ENCODE measurements at regions not wholly inside any gene's neighbourhood (a gene's known extent, or its start where the extent isn't known, plus 50 kb on each side); places are given as distances from the start of the nearest gene placed in this dataset.

DNA sequence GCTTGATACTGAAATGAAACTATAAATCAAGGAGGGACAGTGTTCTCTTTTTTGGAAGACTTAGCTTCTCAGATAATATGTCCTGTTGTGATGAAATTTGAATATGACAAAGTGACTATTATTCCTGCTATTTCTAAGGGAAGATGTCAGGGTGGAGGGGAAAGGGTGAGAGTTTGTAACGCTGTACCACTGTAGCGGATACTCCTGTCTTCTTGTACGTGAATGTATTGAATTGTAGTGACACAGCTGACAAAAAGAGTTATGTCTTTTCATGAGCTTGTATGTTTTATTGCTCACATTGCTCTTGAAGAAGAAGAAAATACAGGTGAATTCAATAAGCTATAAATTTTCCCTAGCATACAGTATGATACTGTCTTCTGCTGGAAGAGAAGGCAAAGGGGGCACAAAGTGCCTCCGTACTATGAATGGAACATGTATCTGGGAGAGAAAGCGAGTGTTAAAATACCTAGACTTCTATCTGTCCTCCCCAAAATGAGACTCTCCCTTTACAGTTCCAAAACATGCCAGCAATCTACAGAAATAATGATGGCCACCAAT, 538.5 kb upstream of the LRRC4C start:
- no peaks in the 10 kb centered on the region for H3K9me3 ChIP-seq
- no peak overlapping the region for H3K27ac ChIP-seq
- DNase-seq (ENCODE audit: low spot score in 2 of 2), result no peak
- H3K4me1 ChIP-seq, result no peaks in the 10 kb centered on the region
- H3K27me3 ChIP-seq, result no peaks in the 10 kb centered on the region
- no peak overlapping the region for H3K4me3 ChIP-seq
- H3K36me3 ChIP-seq, result no peaks in the 10 kb centered on the region
- TF ChIP-seq, protein P1, sequence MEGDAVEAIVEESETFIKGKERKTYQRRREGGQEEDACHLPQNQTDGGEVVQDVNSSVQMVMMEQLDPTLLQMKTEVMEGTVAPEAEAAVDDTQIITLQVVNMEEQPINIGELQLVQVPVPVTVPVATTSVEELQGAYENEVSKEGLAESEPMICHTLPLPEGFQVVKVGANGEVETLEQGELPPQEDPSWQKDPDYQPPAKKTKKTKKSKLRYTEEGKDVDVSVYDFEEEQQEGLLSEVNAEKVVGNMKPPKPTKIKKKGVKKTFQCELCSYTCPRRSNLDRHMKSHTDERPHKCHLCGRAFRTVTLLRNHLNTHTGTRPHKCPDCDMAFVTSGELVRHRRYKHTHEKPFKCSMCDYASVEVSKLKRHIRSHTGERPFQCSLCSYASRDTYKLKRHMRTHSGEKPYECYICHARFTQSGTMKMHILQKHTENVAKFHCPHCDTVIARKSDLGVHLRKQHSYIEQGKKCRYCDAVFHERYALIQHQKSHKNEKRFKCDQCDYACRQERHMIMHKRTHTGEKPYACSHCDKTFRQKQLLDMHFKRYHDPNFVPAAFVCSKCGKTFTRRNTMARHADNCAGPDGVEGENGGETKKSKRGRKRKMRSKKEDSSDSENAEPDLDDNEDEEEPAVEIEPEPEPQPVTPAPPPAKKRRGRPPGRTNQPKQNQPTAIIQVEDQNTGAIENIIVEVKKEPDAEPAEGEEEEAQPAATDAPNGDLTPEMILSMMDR (IDR thresholded peaks at IDR 0.05), result no peak
- no peak for TF ChIP-seq POLR2A (IDR thresholded peaks at IDR 0.05)
- TF ChIP-seq EP300 (IDR thresholded peaks at IDR 0.05), result no peak
- WGBS, 2 donors, result 62 to 64% methylated on average over 5 of the region's 5 CpGs

DNA sequence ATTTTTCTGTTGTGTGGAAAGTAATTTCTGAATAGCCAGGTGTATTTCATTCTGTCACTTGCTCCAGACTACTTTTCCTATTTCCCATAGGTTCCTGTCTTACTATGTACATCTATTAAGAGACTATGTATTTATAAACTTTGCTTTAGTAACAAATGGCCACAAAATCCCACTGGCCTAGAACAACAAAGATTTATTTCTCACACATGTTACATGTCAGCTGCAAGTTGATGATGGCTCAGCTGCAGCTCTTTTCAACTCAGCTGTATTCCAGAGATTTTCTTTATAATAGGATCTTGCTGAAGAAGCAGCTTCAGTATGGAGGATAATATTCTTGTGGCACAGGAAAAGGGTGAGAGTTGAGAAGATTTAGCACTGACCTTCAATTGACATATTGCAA, 539.6 kb upstream of the LRRC4C start:
- no peak overlapping the region for H3K27ac ChIP-seq
- no peaks in the 10 kb centered on the region for H3K4me1 ChIP-seq
- H3K27me3 ChIP-seq, result no peaks in the 10 kb centered on the region
- no peaks in the 10 kb centered on the region for H3K9me3 ChIP-seq
- H3K36me3 ChIP-seq, result no peaks in the 10 kb centered on the region
- TF ChIP-seq EP300 (IDR thresholded peaks at IDR 0.05) (no peak), POLR2A (IDR thresholded peaks at IDR 0.05) (no peak)
- TF ChIP-seq, protein P1 (IDR thresholded peaks at IDR 0.05), result no peak
- DNase-seq (ENCODE audit: low spot score in 2 of 2), result no peak
- H3K4me3 ChIP-seq, result no peak overlapping the region

DNA sequence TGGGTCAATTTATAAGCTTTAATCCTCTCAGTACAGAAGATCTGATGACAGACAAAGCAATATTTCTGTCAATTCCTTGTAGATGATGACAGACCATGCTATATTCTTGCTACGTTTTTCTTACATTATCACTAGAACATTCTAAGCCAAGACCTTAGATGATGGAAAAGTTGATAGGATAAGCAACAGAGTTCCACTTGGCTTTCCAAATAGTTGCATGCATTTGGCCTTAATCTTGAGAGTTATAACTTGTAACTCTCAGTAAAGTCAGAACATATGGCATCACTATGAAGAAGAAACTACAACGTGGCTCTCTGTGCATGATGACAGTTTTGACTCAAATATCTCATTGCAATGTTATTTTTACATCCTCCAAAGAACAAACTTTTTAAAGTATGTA, 544.3 kb upstream of the LRRC4C start:
- H3K27me3 ChIP-seq, result no peaks in the 10 kb centered on the region
- H3K27ac ChIP-seq, result no peak overlapping the region
- no peaks in the 10 kb centered on the region for H3K4me1 ChIP-seq
- H3K36me3 ChIP-seq, result no peaks in the 10 kb centered on the region
- TF ChIP-seq, protein P1 (IDR thresholded peaks at IDR 0.05), result no peak
- TF ChIP-seq POLR2A (IDR thresholded peaks at IDR 0.05), result no peak
- TF ChIP-seq EP300 (IDR thresholded peaks at IDR 0.05), result no peak
- no peaks in the 10 kb centered on the region for H3K9me3 ChIP-seq
- DNase-seq (ENCODE audit: low spot score in 2 of 2), result no peak
- H3K4me3 ChIP-seq, result no peak overlapping the region
- WGBS, 2 donors, result 41 to 56% methylated on average over 2 of the region's 2 CpGs

DNA sequence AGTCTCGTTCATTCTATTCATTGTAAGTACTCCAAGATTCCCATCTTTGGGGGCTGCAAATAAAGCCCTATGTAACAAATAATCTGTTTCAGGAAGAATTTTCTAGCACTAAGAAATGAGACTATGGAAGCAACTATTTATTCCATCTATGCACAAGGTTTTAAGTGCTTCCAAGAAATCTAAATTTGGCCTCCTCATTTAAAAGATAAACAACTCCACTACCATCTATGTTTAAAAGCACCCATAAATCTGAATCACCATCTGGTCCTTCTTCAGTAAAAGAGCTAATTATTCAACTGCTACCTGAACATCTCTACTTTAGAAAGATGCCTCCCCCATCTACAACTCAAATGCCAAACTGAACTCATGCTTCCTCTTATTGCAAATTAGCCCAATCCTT, 547.3 kb upstream of the LRRC4C start:
- no peaks in the 10 kb centered on the region for H3K36me3 ChIP-seq
- H3K4me1 ChIP-seq, result no peaks in the 10 kb centered on the region
- no peak overlapping the region for H3K4me3 ChIP-seq
- 77 to 79% methylated on average over 1 of the region's 1 CpG for WGBS, 2 donors
- H3K9me3 ChIP-seq, result no peaks in the 10 kb centered on the region
- TF ChIP-seq POLR2A (IDR thresholded peaks at IDR 0.05) (no peak), EP300 (IDR thresholded peaks at IDR 0.05) (no peak)
- TF ChIP-seq, protein P1 (IDR thresholded peaks at IDR 0.05), result no peak
- no peak for DNase-seq (ENCODE audit: low spot score in 2 of 2)
- no peak overlapping the region for H3K27ac ChIP-seq
- H3K27me3 ChIP-seq, result no peaks in the 10 kb centered on the region

DNA sequence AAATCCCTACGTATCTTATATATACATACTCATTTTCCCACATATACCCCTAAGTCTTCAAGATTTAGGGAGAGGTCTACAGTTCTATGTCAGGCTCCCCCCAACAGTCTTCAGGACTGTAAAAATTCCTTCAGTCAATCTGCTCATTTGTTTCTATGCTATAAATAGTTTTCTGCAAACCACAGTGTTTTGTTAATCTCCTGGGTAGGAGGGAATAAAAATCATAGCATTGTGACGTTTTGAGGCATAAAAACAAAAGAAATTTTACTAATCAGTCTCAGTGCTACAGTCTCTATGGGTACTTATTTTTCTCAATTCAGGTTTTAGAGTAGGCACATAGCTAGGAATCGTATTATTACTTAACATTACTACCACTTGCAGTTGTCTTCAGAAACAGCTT, 552.8 kb upstream of the LRRC4C start:
- H3K27ac ChIP-seq, result no peak overlapping the region
- TF ChIP-seq, protein P1 (IDR thresholded peaks at IDR 0.05), result no peak
- TF ChIP-seq POLR2A (IDR thresholded peaks at IDR 0.05) (no peak), EP300 (IDR thresholded peaks at IDR 0.05) (no peak)

More for the DNA sequence above, 552.8 kb upstream of the LRRC4C start:
- Histone ChIP-seq H3K4me1 (no peaks in the 10 kb centered on the region), H3K4me3 (no peak overlapping the region), H3K27me3 (no peaks in the 10 kb centered on the region), H3K9me3 (no peaks in the 10 kb centered on the region), H3K36me3 (no peaks in the 10 kb centered on the region)
- no peak for DNase-seq (ENCODE audit: low spot score in 2 of 2)
- whole genome bisulfite sequencing, 2 donors, result 58 to 62% methylated on average over 3 of the region's 3 CpGs
